IPS DF 4.7 (cell line): ENCODE measurements at regions not wholly inside any gene's neighbourhood (a gene's known extent, or its start where the extent isn't known, plus 50 kb on each side); places are given as distances from the start of the nearest gene placed in this dataset.

ENCODE experiments used
- DNase-seq: peaks from one replicate; pipeline ENCODE4 v3.0.0-alpha.2; 2013; ENCODE audit warnings: low spot score; ENCODE audit errors: extremely low read depth

GRCh38 chr18:53754154-53754553 lies 470.3 kb downstream of the MBD2 start:
- no peak for DNase-seq

GRCh38 chr18:53753601-53754000 lies 470.9 kb downstream of the MBD2 start:
- no peak for DNase-seq

GRCh38 chr18:53752781-53753367 lies 471.6 kb downstream of the MBD2 start:
- DNase-seq: no peak

DNA sequence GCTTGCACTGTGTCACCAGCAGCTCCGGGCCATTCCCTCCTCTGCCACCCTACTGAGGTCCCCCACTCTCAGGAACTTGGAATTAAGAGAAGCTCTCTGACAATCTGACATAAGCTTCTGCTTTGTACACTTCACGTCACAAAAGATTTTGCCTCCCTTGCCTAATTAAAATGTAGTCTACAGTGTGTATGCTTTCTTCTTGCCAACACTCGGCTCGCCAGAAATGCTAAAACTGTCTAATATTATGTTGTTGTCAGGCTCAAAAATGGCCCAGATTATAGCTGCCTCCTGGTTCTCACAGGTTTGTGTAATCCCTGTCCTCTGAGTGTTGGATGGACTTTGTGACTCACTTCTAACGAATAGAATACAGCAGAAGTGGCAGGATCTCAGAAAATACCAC lies 474.7 kb downstream of the MBD2 start:
- no peak for DNase-seq

DNA sequence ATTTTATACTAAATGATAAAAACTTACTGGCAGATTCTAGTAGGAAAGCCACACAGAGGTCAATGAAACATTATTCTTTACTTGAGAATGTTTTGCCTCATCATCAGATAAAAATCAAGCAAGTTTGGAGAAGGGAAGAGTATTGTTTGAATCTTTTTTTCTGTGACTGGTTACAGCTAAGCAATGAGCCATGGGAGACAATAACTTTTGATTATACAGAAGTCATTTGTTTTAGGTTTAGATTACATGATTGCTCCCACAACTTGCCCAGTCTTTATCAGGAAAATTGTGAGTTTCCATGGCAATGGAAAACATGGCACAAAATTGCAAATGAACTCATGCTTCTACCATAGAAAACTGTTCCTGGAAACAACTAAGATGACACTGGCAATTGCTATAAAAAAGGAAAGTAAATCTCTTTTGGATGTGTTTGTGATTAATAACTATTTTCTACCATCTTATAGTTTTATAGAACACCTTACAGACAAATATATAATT lies 476.8 kb downstream of the MBD2 start:
- DNase-seq: no peak

DNA sequence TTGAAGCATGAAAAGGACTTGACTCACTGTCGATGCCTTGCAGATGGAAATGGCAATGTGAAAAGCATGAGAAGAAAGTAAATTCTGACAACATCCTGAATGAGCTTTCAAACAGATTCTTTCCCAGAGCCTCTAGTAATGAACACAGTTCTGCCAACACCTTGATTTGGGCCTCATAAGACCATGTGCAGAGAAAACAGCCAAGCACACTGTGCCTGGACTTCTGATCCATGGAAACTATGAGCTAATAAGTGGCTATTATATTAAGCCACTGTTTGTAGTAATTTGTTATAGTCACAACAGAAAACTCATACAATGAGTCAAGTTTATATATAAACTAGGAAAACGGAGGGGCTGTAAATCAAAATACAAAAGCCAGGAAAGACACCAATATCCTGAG lies 477.3 kb downstream of the MBD2 start:
- DNase-seq: no peak

GRCh38 chr18:53745986-53746385 lies 478.5 kb downstream of the MBD2 start:
- DNase-seq: no peak

DNA sequence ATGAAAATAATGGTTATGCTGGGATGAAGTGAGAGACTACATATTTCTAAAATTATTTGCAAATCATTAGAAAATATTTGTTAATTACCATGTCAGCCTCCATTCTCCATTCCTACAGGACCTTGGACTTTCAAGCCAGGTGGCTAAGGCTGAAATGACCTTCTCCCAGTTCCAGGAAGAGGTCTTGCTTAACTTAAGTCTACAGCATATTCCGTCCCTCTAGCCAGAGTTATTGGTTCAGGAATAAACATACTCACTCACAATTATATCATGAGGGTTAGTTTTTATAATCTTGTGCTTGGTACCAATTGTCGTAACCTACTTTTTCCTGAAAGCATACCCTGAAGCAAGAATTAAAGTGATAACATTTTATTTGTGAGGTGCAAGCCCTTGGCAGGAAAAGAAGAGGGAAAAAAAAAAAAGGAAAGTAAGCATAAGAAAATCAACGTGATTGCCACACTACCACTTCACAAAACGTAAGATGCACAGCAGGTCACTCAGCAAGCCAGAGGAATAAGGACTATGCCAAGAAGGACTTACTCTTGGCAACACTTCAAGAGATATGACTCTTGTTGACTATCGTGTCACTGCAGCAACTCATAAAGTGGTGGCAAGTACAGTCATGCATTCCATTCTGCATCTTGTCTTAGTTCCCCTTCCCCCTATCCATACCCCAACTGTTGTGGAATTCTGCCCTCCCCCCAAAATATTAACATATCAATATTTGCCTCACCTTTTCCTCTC lies 479.1 kb downstream of the MBD2 start:
- no peak for DNase-seq

- no peak for DNase-seq
These were observed 484.8 kb downstream of the MBD2 start for GRCh38 chr18:53739700-53740099.

DNA sequence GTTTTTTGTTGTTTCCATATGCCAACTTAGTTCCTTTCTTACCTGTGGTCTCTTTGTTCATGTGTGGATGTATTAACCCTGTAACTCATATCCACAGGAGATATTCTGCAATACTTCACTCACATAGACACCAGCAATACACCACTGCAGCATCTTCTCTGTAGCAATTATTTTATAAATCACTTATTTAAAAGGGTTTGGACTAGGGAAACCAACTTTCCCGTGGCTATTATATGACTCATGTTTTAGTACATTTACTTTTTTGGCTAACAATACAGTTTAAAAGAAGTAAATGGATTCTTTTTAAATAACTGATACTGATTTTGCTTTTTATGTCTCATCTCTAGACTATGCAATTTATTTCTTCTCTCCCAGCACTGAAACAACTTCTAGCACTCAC lies 488.9 kb downstream of the MBD2 start:
- no peak for DNase-seq

DNA sequence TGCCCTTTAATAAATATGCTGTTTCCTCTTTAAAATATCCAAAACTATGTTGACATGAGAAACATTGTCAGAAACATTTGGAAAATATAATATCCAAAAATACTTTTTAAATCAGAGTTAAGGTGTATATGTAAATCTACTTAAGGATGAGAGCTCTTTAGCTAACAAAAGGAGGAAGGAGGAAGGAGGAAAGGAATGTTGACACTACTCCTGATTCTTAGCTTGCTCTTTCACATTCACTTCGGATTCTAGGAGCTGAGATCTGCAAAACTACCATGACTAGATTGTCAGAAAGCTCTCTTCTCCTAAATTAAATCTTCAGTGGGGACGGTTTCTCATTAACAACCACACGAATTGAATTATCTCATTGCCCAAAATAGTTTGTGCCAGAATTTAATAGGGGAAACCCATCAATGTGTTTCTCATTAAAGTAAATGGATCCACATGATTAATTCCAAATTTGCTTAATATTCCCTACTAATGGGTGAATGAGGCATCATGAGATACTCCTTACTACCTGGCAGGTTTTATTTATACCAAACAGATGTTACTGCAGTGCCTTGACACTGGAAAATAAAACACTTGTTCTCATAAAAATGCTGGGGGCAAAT lies 509.1 kb downstream of the MBD2 start:
- DNase-seq: no peak

GRCh38 chr18:53710080-53710479 lies 514.4 kb downstream of the MBD2 start:
- no peak for DNase-seq

- no peak for DNase-seq
These were observed 522.0 kb downstream of the MBD2 start for GRCh38 chr18:53702480-53702879.

DNA sequence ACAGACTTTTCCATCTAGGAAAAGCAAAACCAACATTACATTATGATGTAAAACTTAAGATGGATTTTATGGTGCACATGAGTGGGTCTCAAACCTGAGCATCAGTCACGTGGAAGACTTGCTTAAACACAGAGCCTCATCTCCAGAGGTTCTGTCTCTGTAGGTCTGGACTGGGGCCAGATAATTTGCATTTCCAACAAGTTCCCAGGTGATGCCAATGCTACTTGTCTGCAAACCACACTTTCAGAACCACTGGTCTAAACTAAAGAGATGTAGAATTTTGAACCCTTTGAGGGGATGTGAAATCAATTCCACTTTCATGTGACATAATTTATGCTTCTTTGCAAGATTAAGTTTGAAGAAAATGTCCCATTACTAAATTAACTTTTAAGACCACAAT lies 522.8 kb downstream of the MBD2 start:
- no peak for DNase-seq

DNA sequence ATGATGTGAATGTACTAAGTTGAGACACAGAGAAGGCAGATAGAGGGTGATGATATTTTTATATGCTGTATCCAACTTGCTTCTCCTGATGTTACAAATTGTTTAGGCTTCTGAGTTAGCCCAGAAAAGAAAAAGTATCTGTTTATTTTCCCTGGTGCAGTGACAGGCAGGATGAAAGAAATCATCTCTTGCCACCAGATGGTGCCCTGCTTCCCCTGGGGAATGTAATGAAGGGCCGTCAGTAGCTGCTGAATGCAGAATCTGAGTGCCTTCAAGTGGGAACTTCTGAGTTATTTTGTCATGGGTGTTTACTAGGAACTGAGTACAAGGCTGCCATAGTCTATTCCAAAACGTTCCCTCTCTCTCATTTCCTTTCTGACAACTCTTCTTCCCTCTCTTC lies 525.6 kb downstream of the MBD2 start:
- DNase-seq: peak; percentile 28

DNA sequence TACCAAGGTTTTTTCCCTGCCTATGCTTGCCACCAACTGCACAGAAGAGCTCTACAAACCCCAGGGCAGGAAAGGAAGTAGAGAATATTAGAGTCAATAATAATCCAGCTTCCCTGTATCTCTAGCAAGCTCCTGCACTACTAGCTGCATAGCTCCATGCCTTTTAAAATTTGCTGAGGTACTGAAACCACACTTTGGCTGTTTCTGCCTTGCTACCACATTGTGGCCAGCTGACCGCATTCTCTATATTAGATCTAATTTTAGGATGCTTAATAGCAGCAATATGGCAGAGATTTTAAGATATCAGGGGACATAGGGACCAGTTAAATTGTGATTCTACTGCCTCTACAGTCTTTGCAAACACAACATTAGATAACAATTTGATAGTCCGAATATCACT lies 534.6 kb downstream of the MBD2 start:
- no peak for DNase-seq

DNA sequence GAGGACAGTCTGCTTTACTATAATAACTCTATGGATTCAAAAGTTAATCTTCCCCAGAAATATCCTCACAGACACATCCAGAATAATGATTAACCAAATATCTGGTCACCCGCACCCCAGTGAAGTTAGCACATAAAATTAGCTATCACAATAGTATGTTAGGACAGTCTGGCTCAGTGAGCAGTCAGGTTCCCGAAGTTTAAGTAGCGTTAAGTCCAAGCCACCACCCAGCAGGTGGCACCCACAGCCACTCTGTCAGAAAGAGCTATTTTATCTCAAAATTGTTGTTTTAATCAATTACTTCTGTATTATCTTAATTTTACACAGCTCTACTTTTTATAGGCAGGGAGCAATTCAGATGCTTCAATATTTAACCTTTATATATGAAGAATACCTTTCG lies 537.5 kb downstream of the MBD2 start:
- no peak for DNase-seq

GRCh38 chr18:53682796-53683195 lies 541.7 kb downstream of the MBD2 start:
- no peak for DNase-seq

- DNase-seq: no peak
These were observed 547.0 kb downstream of the MBD2 start for GRCh38 chr18:53677480-53677879.

DNA sequence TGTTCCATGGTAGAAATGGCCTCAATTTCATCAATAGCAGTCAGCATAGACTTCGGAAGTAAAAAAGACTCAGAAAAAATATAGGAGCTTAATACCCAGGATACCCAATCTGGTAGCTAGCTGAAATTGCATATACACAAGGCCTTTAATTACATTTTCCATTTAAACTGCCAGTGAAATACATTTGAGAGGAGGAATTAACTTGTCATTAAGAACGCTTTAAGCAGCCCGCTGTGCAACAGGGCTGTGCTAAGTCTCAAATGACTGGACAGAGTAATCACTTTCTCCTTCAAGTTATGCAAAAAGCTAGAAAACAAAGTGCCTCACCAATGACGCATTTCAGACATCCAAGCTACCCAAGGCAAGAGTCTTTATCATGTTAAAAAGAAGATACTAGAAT lies 558.8 kb downstream of the MBD2 start:
- DNase-seq: no peak

- no peak for DNase-seq
These were observed 559.9 kb downstream of the MBD2 start for GRCh38 chr18:53664575-53664974.

DNA sequence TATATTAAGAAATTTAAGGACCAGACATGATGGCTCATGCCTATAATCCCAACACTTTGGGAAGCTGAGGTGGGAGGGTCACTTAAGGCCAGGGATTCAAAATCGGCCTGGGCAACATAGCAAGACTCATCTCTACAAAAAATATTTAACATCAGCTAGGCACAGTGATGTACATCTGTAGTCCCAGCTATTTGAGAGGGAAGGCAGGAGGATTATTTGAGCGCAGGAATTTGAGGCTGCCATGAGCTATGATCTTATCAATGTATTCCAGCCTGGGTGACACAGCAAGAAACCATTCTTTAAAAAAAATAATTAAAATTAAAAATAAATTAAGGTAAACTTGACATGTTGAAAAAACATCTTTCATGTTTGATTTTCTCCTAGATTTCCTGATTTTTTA lies 564.2 kb downstream of the MBD2 start:
- DNase-seq: no peak

DNA sequence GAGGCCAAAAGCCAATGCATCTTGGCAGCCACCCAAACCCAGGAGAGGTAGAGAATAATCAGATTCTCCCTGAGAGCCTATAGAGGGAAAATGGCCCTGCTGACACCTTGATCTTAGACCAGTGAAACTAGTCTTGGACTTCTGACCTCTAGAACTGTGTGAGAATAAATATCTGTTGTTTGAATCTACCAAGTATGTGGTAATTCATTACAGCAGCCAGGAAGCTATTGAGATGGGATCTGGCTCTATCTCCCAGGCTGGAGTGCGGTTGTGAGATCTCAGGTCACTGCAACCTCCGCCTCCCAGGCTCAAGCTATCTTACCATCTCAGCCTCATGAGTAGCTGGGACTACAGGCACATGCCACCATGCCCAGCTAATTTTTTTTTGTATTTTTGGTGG lies 567.2 kb downstream of the MBD2 start:
- no peak for DNase-seq
